Pons (tissue), 1 donor: ENCODE measurements at regions not wholly inside any gene's neighbourhood (a gene's known extent, or its start where the extent isn't known, plus 50 kb on each side); places are given as distances from the start of the nearest gene placed in this dataset.
A peak's percentile ranks its signal among the peaks of the same experiment; 100 is the strongest.
"Not testable (repeated sequence)": the region's sequence is repeated elsewhere in the genome, so short reads cannot be mapped to it uniquely, and the experiment has no call there.

Source experiments
- DNase-seq: peaks from one replicate; pipeline ENCODE4 v3.0.0-alpha.2; 2016; ENCODE audit warnings: low spot score

GRCh38 chr6:56904068-56904467 lies 50.8 kb upstream of the BEND6 start:
- no peak for DNase-seq

DNA sequence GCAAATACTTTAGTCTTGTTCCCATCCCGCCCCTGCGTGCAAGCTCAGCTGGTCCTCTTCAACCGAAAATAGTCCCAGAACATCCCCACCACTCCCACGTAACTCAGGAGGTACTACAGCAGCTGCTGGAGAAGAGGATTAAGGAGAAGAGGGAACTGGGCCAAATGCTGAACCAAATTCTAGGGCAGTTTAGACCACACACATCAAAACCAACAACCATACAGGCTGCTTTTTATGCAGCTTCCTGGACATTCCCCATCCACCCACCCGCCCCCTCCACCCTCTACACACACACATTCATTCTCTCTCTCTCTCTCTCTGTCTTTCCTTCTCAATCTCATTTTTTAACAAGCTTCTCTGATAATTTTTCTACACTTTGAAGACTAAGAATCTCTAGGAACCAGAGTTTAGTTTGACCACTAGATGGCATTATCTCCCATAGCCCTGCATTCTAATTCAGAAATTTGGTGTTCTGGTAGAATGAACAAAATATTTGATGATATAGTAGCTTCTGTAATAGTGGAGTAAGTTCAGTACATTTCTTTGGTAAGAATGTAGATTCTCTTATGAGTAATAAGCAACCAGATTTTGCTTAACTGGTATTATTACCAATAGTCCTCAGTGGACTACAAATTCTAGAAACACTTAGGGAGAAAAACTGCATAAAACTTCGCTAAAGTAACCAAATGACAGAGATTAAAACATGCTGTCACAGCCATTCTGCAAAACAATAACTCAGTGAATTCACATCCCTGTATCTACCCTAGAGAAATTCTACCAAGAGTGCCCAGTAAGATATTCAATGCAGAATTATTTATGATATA lies 52.1 kb upstream of the BEND6 start:
- peak; percentile 66 for DNase-seq

- DNase-seq = no peak
These were observed 54.1 kb upstream of the BEND6 start for GRCh38 chr6:56900784-56901183.

- no peak for DNase-seq
These were observed 55.2 kb upstream of the BEND6 start for GRCh38 chr6:56899753-56900152.

GRCh38 chr6:56899311-56899710 lies 55.6 kb upstream of the BEND6 start:
- no peak for DNase-seq

DNA sequence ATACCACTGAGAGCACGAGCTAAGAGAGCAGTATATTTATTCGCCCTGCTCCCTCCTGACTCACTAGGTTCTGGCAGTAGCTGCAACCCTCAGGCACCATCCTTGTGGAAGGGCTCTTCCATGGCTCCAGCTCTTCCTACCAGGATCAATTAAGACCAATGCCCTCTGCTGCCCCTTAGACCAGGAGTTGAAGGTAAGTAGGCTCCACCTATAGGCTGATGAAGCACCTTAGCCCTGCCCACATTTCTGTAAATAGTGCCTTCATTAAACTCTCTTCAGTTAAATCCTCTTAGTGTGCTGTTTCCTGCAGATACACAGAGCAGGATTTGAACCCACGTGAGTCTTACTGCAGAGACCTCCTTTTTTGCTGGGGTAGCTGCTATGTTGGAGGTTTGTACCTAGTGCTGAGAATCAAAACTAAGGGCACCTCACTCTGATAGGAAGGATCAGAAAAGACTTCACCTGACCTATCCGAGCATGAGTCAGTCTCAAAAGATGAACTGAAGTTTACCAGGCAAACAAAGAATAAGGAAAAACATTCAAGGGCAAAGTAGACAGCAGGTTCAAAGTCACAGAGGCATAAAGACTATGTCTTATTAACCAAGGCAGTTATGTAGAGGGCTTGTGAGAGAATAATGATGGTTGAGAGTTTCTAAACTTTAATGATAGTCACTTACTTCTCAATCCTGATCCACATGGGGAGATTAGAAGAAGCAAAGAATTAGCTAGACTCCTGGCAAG lies 56.9 kb upstream of the BEND6 start:
- no peak for DNase-seq

DNA sequence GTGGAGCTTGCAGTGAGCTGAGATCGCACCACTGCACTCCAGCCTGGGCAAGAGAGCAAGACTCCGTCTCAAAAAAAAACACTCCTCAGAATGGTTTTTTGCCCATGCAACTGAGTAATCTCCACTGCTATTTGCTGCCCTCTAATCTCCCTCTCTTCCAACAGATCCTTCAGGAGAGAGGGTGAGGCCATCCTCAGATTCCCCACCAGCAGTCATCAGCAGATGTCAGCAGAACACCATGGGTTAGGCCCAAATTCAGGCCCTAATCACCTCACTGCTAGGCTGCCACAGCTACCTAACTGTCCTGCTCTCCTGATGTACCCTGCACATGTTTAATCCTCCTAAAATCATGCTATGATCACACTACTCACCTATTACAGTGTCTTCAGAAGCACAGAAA lies 63.2 kb upstream of the BEND6 start:
- DNase-seq = no peak

DNA sequence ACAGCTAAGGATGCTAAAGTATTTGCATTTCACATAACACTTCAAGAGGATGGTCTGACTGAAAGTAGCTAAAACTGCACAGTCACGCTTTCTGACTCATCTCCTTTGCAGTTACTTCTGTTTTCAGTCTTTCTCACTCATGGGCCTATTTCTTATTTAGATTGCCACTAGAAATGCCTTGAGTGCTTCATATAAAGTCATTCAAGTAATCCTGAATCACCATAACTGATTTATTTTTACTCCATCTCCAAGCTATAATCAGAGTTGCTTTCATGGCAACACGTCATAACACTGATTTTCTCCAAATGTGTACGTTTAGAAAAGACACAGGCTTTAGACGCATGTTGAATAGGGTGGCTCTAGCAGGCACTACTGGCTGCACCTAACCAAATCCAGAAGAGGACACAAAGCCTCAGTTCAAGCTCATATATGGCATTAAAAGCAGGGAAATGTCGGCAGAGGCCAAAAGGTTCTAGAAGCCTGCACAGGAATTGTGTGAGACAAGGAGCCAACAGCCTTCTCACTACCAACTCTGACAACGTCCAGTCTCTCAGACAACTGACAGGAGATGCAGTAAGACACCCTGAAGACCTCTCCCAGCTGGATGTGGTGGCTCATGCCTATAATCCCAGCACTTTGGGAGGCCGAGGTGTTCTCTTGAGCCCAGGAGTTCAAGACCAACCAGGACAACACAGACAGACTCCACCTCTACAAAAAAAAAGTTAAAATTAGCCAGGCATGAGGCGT lies 64.1 kb upstream of the BEND6 start:
- DNase-seq = peak; percentile 47

DNA sequence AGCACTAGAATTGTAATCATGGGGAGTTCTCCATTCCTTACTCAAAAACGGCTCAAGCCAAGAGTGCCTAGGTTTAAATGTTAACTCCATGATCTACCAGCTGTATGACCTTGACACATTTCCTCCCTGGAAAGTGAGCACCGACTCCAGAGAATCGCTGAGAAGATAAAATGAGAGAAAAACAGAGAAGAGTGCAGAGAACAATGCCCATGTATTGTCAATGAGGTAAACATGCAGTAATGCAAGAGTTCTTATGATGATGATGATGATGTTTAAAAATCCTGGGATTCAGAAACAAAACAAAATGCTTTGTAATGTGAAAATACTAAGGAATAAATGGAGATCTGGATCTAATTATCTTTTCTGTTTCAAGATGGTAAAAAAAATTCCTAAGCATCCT lies 64.8 kb upstream of the BEND6 start:
- no peak for DNase-seq

GRCh38 chr6:56889492-56889891 lies 65.4 kb upstream of the BEND6 start:
- DNase-seq = no peak

GRCh38 chr6:56888687-56889086 lies 66.2 kb upstream of the BEND6 start:
- DNase-seq = no peak

GRCh38 chr6:56887086-56887485 lies 67.8 kb upstream of the BEND6 start:
- no peak for DNase-seq

DNA sequence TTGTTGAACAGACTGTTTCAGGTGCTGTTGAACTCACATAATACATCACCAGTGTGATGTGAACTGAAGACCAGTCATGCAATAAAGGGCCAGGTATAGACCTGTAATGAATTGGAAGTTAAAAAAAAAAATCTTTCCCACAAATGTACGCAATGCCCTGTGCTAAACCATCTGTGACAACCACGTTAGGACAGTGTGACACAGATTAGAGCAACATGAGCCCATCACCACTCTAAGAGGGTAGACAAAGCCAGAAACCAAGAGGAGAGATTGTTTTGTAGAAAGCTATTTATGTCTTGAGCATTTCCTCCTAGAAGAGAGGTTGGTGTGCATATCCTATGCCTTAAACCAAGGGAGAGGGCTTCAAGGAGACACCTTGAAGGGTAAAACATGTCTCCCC lies 77.0 kb upstream of the BEND6 start:
- no peak for DNase-seq

GRCh38 chr6:56875961-56876360 lies 78.9 kb upstream of the BEND6 start:
- DNase-seq = no peak

DNA sequence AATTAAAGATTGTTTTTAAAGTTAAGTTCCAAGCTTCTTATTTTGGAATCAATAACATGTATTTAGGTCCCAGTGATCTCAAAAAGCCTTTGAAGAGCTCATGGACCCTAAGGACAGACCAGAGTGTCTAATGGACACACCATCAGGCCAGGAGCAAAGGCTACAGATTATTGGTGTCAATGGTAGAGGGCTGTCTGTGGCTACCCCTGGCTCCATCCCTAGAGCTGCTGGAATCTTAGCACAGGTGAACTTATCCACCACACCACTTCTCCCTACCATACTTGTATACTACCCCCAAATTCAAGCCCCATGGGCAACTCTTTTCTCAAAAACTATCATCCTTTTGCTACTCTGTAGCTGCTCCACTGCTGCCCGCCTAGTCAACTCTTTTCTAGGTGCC lies 79.4 kb upstream of the BEND6 start:
- no peak for DNase-seq

- DNase-seq = no peak
These were observed 80.6 kb upstream of the BEND6 start for GRCh38 chr6:56874328-56874727.

- DNase-seq = not testable (repeated sequence)
These were observed 84.9 kb upstream of the BEND6 start for GRCh38 chr6:56870053-56870452.

GRCh38 chr6:56869346-56869745 lies 85.6 kb upstream of the BEND6 start:
- DNase-seq = no peak

GRCh38 chr6:56868687-56869086 lies 86.2 kb upstream of the BEND6 start:
- no peak for DNase-seq

GRCh38 chr6:56866917-56867522 lies 87.9 kb upstream of the BEND6 start:
- DNase-seq = no peak

DNA sequence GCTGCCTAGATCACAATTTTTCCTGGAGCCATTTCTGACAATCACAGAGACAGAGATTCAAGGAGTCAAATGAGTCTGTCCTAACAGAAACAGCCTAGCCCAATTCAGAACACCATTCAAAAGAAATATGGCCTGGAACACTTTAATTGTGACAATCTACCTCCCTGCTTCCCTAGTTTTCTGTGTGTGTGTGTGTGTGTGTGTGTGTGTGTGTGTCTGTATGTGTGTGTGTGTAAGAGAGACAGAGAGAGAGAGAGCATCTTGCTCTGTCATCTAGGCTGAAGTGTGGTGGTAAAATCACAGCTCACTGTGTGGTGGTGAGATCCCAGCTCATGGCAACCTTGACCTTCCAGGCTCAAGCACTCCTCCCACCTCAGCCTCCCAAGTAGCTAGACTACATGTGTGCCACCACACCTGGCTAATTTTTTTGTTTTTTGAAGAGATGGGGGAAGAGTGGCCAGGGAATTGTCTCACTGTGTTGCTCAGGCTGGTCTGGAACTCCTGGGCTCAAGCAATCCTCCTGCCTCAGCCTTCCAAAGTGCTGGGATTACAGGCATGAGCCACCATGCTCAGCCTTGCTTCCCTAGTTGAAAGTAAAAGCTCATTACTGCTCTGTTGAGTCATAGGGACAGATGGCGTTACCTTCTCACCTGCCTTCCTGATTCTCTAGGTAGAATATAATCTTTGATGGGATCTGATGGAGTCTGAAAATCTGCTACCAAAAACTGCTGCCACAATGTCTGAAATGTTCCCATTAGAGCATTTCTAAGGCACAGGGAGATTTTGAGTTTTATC lies 89.6 kb upstream of the BEND6 start:
- no peak for DNase-seq
